ENCODE measurements at regions not wholly inside any gene's neighbourhood (a gene's known extent, or its start where the extent isn't known, plus 50 kb on each side); places are given as distances from the start of the nearest gene placed in this dataset.

GRCh38 chr4:111954550-111954949 is 190.7 kb upstream of the FAM241A start:
- Histone ChIP-seq H3K36me3 (ENCODE audit: control insufficient read depth in 2 of 2, insufficient read depth in 2 of 2, low read length in 1 of 2) (no peaks in the 10 kb centered on the region), H3K4me3 (no peak overlapping the region), H3K4me1 (ENCODE audit: control insufficient read depth, insufficient read depth, low read length) (no peaks in the 10 kb centered on the region), H3K9ac (ENCODE audit: control insufficient read depth, insufficient read depth, low read length) (no peak overlapping the region), H3K27ac (ENCODE audit: control insufficient read depth, insufficient read depth) (no peak overlapping the region), H3K9me3 (replicated peaks; ENCODE audit: control insufficient read depth, insufficient read depth, low read length) (no peaks in the 10 kb centered on the region; the same call in 2 of the 3 replicates), H3K79me2 (ENCODE audit: control insufficient read depth, insufficient read depth, low read length) (no peaks in the 10 kb centered on the region), H4K20me1 (ENCODE audit: control insufficient read depth, insufficient read depth) (no peaks in the 10 kb centered on the region), H3K4me2 (ENCODE audit: control insufficient read depth, insufficient read depth) (no peak overlapping the region), H2AFZ (ENCODE audit: control insufficient read depth, low read depth, low read length) (no peak overlapping the region), H3K27me3 (replicated peaks in 1 of 2; ENCODE audit: control insufficient read depth in 2 of 2, insufficient read depth in 2 of 2, low read length in 1 of 2) (no peaks in the 10 kb centered on the region)
- TF ChIP-seq RFX5 (IDR thresholded peaks at IDR 0.05; ENCODE audit: low read depth, low read length), result no peak
- TF ChIP-seq SRF (IDR thresholded peaks at IDR 0.05; ENCODE audit: low read depth in 2 of 2, low read length in 2 of 2), result no peak
- TF ChIP-seq IKZF2 (IDR thresholded peaks at IDR 0.05), result no peak
- no peak for TF ChIP-seq TCF3 (IDR thresholded peaks at IDR 0.05; ENCODE audit: borderline replicate concordance, insufficient read depth, low read depth, low read length)
- no peak for TF ChIP-seq BHLHE40 (IDR thresholded peaks at IDR 0.05; ENCODE audit: borderline replicate concordance in 1 of 2, low read depth in 2 of 2, low read length in 1 of 2)
- ChIA-PET RAD21 (ENCODE audit: unreplicated experiment) (interaction anchor here (1.1 kb wide), 1 partner anchor 77 kb away, joined by 3 read pairs; no protein-coding TSS in a partner anchor), POLR2A (no interaction called here), CTCF (interaction anchor here (1.5 to 2.4 kb wide), 3 partner anchors 10 to 77 kb away, joined by 5 to 17 read pairs (median 5); no protein-coding TSS in a partner anchor), SMC1A (ENCODE audit: uncharacterized antibody, unreplicated experiment) (interaction anchor here (0.8 to 1.0 kb wide), 3 partner anchors 10 to 73 kb away, joined by 3 read pairs; no protein-coding TSS in a partner anchor)
- ATAC-seq (no peak), FAIRE-seq (no peak), DNase-seq (ENCODE audit: low read depth, low spot score) (no peak)
- in situ Hi-C loops (cut with MboI) (no loop called here), intact Hi-C loops (cut with micrococcal nuclease; ENCODE audit: unreplicated experiment) (no loop called here)
- WGBS (ENCODE audit: insufficient coverage, insufficient replicate concordance, low lambda C conversion rate, missing lambda C conversion rate), result 32% methylated on average over 1 of the region's 1 CpG
- no TSS peak for BruUV-seq (replicated peaks)

DNA sequence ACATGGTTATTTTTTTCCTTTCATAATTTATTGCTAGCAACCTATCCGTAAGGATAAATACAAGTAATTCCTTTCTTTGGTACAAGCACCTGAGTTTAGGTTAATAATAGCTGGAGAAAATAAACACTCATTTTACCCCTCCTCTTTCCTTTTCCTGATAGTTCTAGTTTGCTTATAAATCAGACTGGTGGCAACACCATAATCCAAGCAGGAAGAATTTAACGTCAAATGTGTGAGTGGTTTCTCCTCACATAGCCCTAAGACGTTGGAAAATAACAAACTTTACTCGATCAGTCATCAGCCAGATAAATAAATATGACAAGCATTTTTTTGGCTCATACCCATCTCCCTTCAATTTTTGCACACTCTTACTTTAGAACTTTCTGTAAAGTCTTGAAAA is 190.3 kb upstream of the FAM241A start:
- Histone ChIP-seq H3K9ac (ENCODE audit: control insufficient read depth, insufficient read depth, low read length) (no peak overlapping the region), H3K36me3 (ENCODE audit: control insufficient read depth in 2 of 2, insufficient read depth in 2 of 2, low read length in 1 of 2) (no peaks in the 10 kb centered on the region), H3K27ac (ENCODE audit: control insufficient read depth, insufficient read depth) (no peak overlapping the region), H3K27me3 (replicated peaks in 1 of 2; ENCODE audit: control insufficient read depth in 2 of 2, insufficient read depth in 2 of 2, low read length in 1 of 2) (no peaks in the 10 kb centered on the region), H3K4me3 (no peak overlapping the region), H3K79me2 (ENCODE audit: control insufficient read depth, insufficient read depth, low read length) (no peaks in the 10 kb centered on the region), H2AFZ (ENCODE audit: control insufficient read depth, low read depth, low read length) (no peak overlapping the region), H3K9me3 (replicated peaks; ENCODE audit: control insufficient read depth, insufficient read depth, low read length) (no peaks in the 10 kb centered on the region; the same call in 2 of the 3 replicates), H3K4me2 (ENCODE audit: control insufficient read depth, insufficient read depth) (no peak overlapping the region), H3K4me1 (ENCODE audit: control insufficient read depth, insufficient read depth, low read length) (no peaks in the 10 kb centered on the region), H4K20me1 (ENCODE audit: control insufficient read depth, insufficient read depth) (no peaks in the 10 kb centered on the region)
- ChIA-PET RAD21 (ENCODE audit: unreplicated experiment) (interaction anchor here (1.1 kb wide), 1 partner anchor 77 kb away, joined by 3 read pairs; no protein-coding TSS in a partner anchor), CTCF (interaction anchor here (1.5 kb wide), 1 partner anchor 10 kb away, joined by 5 read pairs; no protein-coding TSS in a partner anchor), SMC1A (ENCODE audit: uncharacterized antibody, unreplicated experiment) (interaction anchor here (0.7 to 2.3 kb wide), 5 partner anchors 11 to 302 kb away, joined by 3 to 5 read pairs (median 3); no protein-coding TSS in a partner anchor), POLR2A (no interaction called here)
- DNase-seq (ENCODE audit: low read depth, low spot score), result no peak
- FAIRE-seq, result no peak
- in situ Hi-C loops (cut with MboI), result no loop called here
- 22% methylated on average over 4 of the region's 4 CpGs for WGBS (ENCODE audit: insufficient coverage, insufficient replicate concordance, low lambda C conversion rate, missing lambda C conversion rate)
- ATAC-seq, result no peak
- BruUV-seq (replicated peaks), result no TSS peak
- intact Hi-C loops (cut with micrococcal nuclease; ENCODE audit: unreplicated experiment), result no loop called here
- TF ChIP-seq POLR2AphosphoS2 (IDR thresholded peaks at IDR 0.05; ENCODE audit: low read depth, low read length) (no peak), FOXK2 (IDR thresholded peaks at IDR 0.05) (no peak), SMC3 (IDR thresholded peaks at IDR 0.05; ENCODE audit: borderline replicate concordance, low read length) (no peak), ETV6 (conservative IDR thresholded peaks at IDR 0.05 in 1 of 2, IDR thresholded peaks at IDR 0.05 in 1 of 2; ENCODE audit: borderline replicate concordance in 1 of 2, low read depth in 1 of 2) (no peak), NR2C1 (IDR thresholded peaks at IDR 0.05) (no peak), PAX5 (IDR thresholded peaks at IDR 0.05; ENCODE audit: borderline replicate concordance, low read depth, low read length) (no peak), CBX3 (IDR thresholded peaks at IDR 0.05; ENCODE audit: borderline replicate concordance, low read depth) (no peak), NBN (IDR thresholded peaks at IDR 0.05) (no peak)
- TF ChIP-seq, protein P1, sequence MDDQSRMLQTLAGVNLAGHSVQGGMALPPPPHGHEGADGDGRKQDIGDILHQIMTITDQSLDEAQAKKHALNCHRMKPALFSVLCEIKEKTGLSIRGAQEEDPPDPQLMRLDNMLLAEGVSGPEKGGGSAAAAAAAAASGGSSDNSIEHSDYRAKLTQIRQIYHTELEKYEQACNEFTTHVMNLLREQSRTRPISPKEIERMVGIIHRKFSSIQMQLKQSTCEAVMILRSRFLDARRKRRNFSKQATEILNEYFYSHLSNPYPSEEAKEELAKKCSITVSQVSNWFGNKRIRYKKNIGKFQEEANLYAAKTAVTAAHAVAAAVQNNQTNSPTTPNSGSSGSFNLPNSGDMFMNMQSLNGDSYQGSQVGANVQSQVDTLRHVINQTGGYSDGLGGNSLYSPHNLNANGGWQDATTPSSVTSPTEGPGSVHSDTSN (IDR thresholded peaks at IDR 0.05; ENCODE audit: insufficient replicate concordance, low read depth, low read length), result no peak
- TF ChIP-seq, protein P2, sequence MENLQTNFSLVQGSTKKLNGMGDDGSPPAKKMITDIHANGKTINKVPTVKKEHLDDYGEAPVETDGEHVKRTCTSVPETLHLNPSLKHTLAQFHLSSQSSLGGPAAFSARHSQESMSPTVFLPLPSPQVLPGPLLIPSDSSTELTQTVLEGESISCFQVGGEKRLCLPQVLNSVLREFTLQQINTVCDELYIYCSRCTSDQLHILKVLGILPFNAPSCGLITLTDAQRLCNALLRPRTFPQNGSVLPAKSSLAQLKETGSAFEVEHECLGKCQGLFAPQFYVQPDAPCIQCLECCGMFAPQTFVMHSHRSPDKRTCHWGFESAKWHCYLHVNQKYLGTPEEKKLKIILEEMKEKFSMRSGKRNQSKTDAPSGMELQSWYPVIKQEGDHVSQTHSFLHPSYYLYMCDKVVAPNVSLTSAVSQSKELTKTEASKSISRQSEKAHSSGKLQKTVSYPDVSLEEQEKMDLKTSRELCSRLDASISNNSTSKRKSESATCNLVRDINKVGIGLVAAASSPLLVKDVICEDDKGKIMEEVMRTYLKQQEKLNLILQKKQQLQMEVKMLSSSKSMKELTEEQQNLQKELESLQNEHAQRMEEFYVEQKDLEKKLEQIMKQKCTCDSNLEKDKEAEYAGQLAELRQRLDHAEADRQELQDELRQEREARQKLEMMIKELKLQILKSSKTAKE (IDR thresholded peaks at IDR 0.05; ENCODE audit: low read depth, poor library complexity, severe bottlenecking), result no peak
